ENCODE measurements at regions not wholly inside any gene's neighbourhood (a gene's known extent, or its start where the extent isn't known, plus 50 kb on each side); places are given as distances from the start of the nearest gene placed in this dataset.
"Not testable (repeated sequence)": the region's sequence is repeated elsewhere in the genome, so short reads cannot be mapped to it uniquely, and the experiment has no call there.

GRCh38 chr12:76292891-76293290, 55.3 kb downstream of the BBS10 start:
- DNase-seq (ENCODE audit: extremely low read depth in 1 of 2, low read depth in 1 of 2): not testable (repeated sequence)

DNA sequence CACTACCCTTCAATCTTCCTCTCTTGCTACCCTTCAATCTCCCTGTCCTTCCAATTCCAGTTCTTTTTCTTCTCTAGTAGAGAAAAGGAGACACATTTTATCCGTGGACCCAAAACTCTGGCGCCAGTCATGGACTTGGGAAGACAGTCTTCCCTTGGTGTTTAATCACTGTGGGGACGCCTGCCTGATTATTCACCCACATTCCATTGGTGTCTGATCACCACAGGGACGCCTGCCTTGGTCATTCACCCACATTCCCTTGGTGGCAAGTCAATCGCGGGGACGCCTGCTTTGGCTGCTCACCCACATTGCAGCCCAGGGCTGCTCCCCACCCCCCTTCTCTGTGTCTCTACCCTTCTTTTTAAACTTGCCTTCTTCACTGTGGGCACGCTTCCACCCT, 55.9 kb downstream of the BBS10 start:
- not testable (repeated sequence) for DNase-seq (ENCODE audit: extremely low read depth in 1 of 2, low read depth in 1 of 2)

DNA sequence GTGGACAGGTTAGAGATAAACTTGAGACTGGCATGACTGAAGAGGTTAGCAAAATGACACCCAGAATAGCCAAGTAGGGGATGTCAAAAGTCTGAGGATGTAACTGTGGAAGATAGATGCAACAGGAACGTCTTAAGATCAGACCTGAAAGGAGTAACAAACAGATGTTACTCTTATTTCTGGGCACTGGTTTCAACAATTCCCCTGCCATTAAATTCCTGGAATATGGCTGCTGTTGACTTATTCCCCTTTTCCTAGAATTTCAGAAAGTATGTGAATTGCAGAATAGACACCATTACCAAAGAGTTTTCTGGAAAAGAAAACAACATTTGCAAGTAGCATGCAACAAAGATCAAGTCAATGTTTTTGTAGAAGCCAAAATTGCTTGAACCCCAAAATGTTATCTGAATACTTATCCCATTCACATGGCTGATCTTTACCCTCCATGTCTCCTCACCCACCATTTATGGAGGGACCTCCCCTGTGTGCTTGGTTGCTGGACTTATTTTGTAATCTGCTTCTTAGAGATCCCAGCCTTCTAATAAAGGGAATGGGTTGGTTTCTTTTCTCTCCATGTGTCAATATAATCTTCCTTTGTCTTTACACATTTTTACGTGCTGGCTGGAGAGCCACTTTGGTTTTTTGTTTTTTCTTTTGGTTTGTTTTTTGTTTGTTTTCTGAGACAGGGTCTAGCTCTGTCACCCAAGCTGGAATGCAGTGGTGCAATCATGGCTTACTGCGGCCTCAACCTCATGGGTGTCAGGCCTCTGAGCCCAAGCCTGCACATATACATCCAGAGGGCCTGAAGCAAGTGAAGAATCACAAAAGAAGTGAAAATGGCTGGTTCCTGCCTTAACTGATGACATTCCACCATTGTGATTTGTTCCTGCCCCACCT, 57.0 kb downstream of the BBS10 start:
- no peak for DNase-seq (ENCODE audit: extremely low read depth in 1 of 2, low read depth in 1 of 2)

GRCh38 chr12:76288218-76288617, 60.0 kb downstream of the BBS10 start:
- no peak for DNase-seq (ENCODE audit: extremely low read depth in 1 of 2, low read depth in 1 of 2)

- DNase-seq (ENCODE audit: extremely low read depth in 1 of 2, low read depth in 1 of 2): no peak
Measured at GRCh38 chr12:76284816-76285750, 63.1 kb downstream of the BBS10 start.

GRCh38 chr12:76282744-76283143, 65.5 kb downstream of the BBS10 start:
- no peak for DNase-seq (ENCODE audit: extremely low read depth in 1 of 2, low read depth in 1 of 2)

- DNase-seq (ENCODE audit: extremely low read depth in 1 of 2, low read depth in 1 of 2): no peak
Measured at GRCh38 chr12:76277480-76277879, 70.7 kb downstream of the BBS10 start.

DNA sequence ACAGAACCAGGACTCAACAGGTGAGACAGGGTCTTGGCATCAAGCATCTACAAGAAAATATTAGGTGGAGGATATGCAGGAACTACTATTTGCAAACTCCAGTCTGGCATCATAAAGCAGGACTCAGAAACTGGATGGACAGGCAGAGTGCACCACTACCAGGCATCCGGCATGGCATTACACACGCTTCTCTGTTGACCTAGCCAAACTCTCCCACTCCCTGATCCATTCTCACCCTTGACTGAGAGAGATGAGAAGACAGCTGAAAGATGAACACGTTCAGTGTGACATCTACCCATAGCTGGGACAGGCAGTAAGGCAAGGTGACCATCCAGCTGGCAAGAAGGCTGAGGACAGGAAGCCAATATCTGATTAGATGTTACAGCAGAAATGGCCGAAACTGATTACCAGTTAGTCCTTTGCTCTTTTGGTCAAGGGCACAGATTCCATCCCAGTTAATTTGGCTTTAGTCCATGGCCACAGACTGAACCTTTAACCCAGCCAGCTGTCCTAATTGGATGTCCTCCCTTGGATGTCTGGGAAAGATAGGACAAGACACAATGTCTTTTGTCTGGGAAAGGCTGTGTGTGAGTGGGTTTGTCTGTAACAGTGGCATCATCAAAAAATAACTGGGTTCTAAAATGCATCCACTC, 71.6 kb downstream of the BBS10 start:
- DNase-seq (ENCODE audit: extremely low read depth in 1 of 2, low read depth in 1 of 2): no peak

DNA sequence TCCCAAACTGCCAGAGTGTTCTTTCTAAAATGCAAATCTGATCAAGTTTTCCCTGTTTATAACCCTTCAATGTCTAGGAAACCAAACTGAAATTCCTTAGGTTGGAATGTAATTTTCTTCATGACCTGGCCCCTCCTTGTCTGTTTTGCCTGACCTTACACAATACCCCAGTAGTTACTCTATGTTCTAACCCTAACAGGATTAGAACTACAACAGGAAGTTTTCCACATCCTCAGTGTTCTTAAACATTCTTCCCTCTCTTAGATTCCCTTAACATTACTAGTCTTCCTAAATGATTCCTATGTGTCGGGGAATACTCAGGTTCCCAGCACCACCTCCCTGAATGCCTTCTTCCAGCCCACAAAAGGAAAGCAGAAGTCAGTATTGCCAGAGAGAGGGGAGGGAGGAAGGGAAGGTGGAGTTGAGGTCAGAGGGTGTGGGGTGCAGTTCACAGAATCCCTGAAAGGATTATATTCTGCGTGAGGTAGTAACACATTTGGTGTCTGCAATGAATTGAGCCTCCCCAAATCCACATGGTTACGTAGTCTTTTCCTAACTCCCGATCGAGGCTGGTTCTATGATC, 72.6 kb downstream of the BBS10 start:
- no peak for DNase-seq (ENCODE audit: extremely low read depth in 1 of 2, low read depth in 1 of 2)

GRCh38 chr12:76274420-76275083, 73.7 kb downstream of the BBS10 start:
- no peak for DNase-seq (ENCODE audit: extremely low read depth in 1 of 2, low read depth in 1 of 2)

GRCh38 chr12:76272287-76272686, 75.9 kb downstream of the BBS10 start:
- no peak for DNase-seq (ENCODE audit: extremely low read depth in 1 of 2, low read depth in 1 of 2)

DNA sequence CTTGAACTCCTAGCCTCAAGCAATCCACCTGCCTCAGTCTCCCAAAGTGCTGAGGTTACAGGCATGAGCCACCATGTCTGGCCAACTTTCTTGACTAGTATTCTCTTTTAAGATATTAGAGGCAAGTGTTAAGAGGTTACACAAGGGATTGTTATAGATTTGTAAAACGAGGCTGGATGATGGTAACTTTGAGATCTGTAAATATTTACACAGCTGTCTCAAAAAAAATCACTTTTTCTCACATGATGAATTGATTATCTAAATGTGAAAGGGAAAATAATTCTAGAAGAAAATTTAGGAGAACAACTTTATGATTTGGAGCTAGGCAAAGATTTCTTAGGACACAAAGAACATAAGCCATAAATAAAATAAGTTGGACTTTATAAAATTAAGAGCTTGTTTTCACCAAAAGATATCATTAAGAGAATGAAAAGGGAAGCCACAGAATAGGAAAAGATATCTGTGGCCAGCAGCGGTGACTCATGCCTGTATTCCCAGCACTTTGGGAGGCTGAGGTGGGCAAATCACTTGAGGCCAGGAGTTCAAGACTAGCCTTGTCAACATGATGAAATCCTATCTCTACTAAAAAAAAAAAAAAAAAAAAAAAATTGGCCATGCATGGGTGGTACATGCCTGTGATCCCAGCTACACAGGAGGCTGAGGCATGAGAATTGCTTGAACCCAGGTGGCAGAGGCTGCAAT, 77.4 kb downstream of the BBS10 start:
- no peak for DNase-seq (ENCODE audit: extremely low read depth in 1 of 2, low read depth in 1 of 2)

GRCh38 chr12:76268267-76268666, 79.9 kb downstream of the BBS10 start:
- DNase-seq (ENCODE audit: extremely low read depth in 1 of 2, low read depth in 1 of 2): no peak

DNA sequence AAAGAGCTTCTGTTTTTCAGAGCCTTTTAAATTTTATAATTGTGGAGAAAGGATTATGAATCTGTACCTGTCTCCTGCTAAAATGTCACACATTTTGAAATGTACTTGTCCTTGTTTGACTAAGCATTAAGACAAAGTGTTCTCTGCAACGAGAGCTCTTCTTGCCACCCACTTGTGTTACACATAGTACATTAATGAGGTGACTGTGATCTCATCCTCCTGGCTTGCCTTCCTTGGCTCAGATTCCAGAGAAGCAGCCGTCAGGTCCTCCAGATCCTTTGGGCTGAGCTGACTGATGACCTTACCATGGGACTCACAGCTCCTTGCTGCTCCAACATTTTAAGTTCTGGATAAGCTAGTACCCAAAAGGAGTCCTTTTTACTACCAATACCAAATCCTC, 81.4 kb downstream of the BBS10 start:
- DNase-seq (ENCODE audit: extremely low read depth in 1 of 2, low read depth in 1 of 2): no peak

- DNase-seq (ENCODE audit: extremely low read depth in 1 of 2, low read depth in 1 of 2): no peak
Measured at GRCh38 chr12:76265424-76266180, 82.6 kb downstream of the BBS10 start.

GRCh38 chr12:76264611-76265012, 83.6 kb downstream of the BBS10 start:
- no peak for DNase-seq (ENCODE audit: extremely low read depth in 1 of 2, low read depth in 1 of 2)

- no peak for DNase-seq (ENCODE audit: extremely low read depth in 1 of 2, low read depth in 1 of 2)
Measured at GRCh38 chr12:76263696-76264095, 84.5 kb downstream of the BBS10 start.

- no peak for DNase-seq (ENCODE audit: extremely low read depth in 1 of 2, low read depth in 1 of 2)
Measured at GRCh38 chr12:76260390-76260748, 87.8 kb downstream of the BBS10 start.

All from activated CD8-positive, alpha-beta memory T cell treated with anti-CD3 and anti-CD28 coated beads for 1 hour (primary cell).